ENCODE measurements at regions not wholly inside any gene's neighbourhood (a gene's known extent, or its start where the extent isn't known, plus 50 kb on each side); places are given as distances from the start of the nearest gene placed in this dataset.
"Not testable (repeated sequence)": the region's sequence is repeated elsewhere in the genome, so short reads cannot be mapped to it uniquely, and the experiment has no call there.

DNA sequence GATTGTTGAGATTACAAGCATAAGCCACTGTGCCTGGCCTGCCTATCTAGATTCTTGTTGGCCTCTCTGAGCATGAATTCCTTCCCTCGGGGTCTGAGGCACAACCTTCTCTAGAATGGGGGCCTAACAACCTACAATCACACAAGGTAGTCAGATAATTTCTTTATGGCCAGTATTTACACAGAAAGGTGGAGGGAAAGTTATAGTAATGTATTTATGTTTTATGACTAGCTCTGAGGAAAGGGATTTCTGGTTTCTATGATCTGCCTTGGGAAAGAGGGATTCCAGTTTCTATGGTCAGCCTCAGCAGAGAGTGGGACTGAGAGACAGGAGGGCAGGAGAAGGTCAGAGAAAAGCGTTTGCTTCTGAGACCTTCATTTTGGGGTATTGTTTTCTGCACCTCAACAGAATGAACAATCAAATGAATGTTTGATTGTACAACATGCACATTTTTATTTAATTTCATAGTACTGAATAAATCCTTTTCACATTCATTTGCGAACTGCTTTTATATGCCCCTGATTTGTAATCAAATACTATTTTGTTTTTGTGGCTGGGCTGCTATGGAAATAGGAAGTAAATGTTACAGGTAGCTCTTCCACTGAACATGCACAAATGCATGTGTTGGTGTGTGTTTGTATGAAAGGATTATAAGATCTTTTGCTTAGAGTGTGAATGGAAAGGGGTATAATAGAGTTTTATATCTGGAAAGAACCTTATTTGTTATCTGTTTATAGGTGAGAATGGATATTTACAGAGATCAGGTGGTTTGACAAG is 499.7 kb upstream of the RGS6 start:
- no peak for DNase-seq (ENCODE audit: low spot score)

DNA sequence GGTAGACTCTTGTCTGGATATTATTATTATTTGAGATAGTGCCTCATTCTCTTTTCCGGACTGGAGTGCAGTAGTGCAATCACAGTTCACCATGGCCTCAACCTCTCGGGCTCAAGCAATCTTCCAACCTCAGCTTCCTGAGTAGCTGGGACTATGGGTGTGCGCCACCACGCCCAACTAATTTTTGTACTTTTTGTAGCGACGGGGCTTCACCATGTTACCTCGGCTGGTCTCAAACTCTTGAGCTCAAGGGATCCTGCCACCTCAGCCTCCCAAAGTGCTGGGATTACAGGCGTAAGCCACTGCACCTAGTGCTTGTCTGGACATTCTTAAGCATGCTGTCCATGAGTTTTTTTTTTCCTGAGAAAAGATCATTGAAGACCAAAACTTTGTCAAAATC is 498.9 kb upstream of the RGS6 start:
- DNase-seq (ENCODE audit: low spot score) = no peak

DNA sequence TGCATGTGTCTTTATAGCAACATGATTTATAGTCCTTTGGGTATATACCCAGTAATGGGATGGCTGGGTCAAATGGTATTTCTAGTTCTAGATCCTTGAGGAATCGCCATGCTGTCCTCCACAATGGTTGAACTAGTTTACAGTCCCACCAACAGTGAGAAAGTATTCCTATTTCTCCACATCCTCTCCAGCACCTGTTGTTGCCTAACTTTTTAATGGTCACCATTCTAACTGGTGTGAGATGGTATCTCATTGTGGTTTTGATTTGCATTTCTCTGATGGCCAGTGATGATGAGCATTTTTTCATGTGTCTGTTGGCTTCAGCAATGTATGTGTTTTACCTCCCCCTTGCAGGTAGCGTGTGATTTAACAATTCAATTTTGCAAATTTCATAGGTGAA is 496.6 kb upstream of the RGS6 start:
- not testable (repeated sequence) for DNase-seq (ENCODE audit: low spot score)

DNA sequence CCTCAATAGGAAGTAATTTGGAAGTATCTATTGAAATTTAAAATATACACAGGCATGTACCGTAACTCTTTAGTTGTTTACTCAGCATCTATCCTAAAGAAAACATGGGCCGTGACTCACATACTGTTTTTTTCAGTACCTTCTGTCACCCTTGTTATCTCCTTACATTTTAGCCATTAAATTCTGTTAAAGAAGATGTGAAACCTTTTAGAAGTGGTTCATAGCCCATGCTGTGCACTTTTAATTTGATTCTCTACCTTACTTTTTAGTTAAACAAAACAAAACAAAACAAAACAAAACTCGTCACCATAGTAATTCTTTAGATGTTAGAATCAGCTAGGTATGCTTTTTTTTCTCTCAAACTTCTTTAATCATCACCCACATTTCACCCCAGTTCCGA is 494.4 kb upstream of the RGS6 start:
- no peak for DNase-seq (ENCODE audit: low spot score)

DNA sequence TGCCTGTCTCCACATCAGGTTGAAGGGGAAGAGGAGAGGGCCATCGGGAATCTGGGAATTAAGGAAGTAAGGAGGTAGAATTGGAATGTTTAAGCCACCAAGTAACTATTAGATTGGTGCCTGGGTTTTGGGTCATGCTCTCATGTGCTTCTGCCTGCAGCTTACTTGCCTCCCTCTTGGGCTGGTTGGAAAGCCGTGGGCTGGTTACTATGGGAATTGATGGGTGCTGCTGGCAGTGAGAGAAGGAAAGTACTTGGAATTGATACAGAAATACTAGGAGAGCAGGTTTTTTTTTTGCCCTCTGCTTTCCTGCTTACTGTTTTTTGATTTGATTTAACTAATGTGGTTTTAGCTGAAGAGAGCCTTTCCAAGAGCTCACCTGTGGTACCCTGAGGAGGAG is 493.5 kb upstream of the RGS6 start:
- no peak for DNase-seq (ENCODE audit: low spot score)

DNA sequence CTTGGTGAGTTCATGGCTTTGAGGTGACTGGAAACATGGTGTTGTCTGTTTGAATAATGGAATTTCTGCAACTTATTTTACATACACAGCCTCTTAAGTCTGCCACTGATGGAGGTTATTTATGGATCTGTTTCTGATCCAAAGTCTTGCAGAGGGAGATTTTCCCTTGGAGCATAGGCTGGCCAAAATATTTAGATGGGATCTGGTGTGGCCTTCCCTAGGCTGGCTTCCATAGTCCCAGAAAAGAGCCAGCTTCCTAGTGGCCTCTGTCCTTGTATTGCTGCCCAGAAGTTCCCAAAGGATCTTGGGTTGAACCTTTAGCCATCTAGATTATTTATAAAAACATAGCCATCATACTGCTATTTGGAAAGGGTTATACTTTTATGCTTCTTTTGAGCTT is 491.1 kb upstream of the RGS6 start:
- no peak for DNase-seq (ENCODE audit: low spot score)

DNA sequence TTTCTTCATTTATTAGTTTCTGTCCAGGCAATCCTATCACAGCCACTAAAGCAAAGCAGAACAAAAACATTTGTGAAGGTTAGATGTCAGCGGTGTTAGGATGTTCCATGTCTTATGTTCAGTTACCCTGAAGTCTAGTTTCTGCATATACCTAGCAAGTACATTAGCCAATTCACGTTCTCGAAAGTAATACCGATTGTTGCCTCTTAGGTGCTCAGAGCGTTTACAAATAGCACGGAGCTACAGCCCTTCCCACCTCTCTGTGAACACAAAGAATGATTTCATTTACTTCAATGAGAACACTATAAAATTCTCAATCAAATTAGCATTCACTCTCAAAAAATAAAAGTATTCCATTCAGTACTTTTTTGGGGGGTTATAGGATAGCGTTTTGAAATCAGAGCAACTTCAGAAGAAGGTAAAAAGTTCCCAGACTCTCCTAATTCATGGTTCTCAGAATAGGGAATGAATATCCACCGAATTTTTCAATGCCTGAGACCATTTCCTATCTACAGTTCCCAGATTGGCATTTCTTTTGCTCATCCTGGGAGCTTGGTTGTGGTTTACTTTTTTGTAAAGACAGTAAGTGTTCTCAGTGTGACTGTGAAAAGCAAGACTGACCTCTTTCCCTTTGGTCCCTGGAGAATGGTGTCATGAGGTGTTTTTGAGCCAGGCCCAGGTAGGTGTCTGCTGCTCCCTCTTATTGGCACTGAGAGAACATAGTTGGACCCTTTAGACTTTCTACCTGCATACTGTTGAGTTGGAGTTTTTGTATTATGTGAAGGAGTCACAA is 488.0 kb upstream of the RGS6 start:
- no peak for DNase-seq (ENCODE audit: low spot score)

DNA sequence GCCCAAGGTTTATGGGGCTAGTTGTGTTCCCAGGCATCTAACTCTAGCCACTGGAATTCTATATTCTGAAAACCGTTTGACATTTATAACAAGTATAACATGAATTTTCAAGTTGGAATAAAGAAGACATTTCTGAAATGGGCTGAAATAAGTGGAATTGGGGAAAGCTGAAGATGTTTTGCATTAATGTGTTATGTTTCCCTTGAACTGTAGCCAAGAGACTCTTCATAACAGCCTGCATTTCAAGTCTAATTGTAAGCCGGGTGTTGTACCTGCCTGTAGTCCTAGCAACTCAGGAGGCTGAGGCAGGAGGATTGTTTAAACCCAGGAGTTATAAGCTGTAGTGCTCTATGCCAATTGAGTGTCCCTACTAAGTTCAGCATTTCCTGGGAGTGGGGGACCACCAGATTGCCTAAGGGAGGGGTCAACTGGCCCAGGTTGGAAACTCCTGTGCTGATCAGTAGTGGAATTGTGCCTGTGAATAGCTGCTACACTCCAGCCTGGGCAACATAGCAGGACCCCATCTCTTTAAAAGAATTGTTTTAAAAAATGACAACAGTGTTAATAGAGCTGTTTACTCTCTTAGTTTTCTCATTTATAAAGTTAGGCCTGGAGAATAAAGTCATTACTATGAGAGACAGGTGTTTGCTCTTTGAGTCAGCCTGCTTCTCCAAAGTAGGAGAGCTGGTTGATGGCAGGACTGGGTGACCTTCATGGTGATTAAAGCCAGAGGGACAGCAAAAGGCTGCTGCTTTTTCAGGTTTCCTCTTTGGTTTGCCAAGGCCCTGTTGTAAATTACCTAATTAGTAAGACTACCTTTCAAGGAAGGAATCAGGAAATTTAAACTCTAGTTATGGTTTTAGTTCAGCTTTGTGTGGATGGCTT is 483.6 kb upstream of the RGS6 start:
- DNase-seq (ENCODE audit: low spot score) = no peak

DNA sequence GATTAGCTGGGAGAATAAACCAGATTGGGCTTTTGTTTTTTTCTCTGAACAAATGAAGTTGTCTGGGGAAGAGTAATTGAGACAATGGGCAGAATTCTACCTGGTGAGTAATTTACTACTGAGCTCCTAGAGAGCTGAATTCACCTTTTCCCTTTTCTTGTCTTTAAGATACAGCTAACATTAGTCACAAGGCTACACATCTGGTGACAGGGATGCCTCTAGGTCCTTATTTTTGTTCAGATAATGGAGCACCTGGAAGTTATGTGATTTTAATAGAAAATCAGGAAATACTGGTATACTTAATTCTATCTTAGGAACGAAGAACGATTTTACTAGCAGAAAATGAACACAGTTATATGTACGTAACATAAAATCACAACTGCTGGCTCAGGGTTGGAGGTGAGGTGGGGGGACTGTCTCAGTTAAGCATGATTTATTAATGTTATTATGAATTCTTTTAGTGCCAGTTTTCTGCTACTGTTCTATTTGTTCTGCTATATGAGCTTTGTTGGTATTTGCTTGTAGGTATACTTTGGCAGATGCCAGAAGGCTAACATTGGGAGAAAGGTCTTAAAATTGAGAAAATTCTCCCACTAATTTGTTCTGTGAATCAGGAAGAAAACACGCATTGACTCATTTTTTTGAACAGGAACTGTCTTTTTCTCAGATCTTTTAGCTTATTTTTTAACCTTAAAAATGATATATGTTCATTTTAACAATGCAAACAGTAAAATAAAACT is 482.7 kb upstream of the RGS6 start:
- DNase-seq (ENCODE audit: low spot score) = no peak

DNA sequence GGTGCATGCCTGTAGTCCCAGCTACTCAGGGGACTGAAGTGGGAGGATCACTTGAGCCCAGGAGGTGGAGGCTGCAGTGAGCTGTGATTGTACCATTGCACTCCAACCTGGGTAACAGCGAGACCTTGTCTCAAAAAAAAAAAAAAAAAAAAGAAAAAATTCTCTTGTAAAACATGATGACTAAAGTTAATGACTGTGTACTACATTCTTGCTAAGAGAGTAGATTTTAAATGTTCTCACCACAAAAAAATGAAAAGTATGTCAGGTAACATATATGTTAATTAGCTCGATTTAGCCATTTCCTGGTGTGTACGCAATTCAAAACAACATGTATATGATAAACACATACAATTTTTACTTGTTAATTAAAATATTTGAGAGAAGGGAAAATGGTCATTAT is 480.7 kb upstream of the RGS6 start:
- DNase-seq (ENCODE audit: low spot score) = no peak

DNA sequence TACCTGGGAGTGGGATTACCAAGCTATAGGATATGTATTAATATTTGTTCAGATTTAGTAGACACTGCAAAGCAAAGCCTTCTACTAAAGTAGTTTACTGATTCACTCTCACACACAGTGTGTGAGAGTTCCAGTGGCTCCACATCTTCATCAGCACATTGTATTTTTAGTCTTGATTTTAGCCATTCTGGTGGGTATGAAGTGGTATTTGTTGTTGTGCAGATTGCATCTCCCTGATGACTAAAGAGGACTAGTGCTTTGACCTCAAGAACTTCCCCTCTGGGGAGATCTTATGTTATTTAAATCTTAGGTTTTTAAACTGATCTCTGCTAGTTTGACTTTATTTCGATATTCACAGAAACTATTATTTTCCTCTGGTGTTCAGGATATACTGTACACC is 479.7 kb upstream of the RGS6 start:
- no peak for DNase-seq (ENCODE audit: low spot score)

DNA sequence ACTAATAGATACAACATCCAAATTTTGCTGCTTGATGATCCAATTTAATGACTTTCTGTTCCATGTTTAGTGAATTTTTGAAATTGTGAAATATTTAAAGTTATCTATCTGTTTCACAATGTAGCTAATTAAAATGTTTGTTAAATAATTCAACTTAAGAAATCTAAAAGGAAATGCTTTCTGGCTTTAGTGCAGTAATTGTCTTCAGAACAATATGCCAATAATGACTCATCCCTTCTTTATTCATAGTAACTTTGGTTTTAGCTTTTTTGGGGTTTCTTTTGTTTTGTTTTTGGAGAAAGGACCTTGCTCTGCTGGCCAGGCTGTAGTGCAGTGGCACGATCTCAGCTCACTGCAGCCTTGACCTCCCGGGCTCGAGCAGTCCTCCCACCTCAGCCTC is 479.2 kb upstream of the RGS6 start:
- no peak for DNase-seq (ENCODE audit: low spot score)

DNA sequence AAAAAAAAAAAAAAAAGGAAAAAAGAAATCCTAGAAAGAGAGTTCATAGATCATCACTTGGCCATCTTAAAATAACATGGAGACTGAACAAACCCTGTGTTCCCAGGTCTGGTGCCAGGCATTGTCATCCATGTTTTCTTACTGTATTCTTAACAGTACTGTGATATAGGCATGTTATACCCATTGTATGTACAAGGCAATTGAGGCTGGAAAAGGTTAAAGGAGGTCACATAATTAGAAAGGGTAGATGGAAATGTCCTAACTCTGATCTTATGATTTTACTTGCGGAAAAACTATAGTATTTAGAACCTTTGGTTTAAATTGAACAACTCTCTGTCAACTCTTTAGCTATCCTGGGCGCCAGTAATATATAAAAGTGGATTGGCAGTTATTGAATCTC is 478.2 kb upstream of the RGS6 start:
- no peak for DNase-seq (ENCODE audit: low spot score)

DNA sequence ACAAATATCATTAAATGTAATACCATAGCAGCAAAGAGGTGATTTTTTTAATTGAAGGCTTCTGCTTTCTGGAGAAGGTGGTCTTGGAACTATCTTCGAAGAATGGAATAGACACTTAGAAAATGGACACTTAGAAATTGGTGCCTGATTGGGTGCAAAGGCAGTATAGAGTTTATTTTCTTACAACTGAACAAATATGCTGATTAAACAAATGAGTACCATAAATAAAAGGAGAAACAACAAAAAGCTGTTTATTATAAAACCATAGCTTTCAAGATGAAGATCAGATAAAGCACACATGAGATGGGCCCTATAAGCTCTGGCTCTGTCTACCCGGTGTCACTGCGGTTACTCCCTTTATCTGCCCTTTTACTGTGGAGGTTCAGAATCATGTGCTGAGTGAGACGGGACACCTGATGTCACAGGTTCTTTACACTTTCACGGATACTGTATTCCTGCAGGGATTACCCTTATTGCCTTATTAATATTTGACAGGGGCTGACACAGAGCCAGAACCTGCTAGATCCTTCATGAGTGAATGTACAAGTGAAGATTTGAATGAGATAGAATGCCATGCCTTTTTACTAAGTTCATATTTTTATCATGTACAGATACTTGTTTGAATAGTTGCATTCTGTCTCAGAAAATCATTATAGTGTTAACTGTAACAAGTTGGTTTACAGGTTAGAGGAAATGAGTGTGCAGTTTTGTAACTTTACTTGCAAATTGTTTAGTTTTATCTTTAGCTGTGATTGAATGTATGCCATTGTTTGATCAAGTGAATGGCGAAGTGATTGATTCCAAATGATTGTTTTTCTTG is 477.5 kb upstream of the RGS6 start:
- no peak for DNase-seq (ENCODE audit: low spot score)

DNA sequence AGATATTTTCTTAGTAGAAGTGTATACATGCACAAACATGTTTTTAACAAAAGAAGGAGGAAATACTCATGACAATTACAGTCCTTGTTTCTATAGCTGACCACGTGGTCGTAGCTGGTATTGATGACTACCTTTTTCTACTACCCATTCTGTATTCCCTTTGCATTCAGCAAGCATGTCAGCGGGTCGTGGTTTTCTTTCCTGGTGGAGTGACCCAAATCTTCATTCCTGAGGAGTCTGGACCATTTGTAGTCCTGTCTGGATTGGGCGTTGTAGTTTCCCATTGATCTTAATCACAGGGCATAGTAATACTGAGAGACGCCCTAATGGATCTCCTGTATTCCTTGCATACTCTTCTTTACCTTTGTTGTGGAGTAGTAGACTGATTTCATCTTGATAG is 472.1 kb upstream of the RGS6 start:
- no peak for DNase-seq (ENCODE audit: low spot score)

DNA sequence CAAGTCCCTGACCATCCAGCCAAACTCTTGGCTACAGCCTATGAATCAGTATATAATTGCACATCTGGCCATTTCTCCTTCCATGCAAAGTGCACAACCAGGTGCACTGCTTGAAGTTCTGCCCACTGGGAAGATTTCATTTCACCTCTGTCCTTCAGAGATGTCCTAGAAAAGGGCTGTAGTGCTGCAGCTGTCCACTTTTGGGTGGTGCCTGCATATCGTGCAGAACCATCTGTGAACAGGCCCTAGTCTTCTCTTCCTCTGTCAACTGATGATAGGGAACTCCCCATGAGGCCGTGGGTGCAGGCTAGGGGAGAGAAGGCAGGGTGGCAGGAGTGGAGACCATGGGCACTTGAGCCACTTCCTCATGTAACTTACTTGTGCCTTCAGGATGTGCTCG is 470.6 kb upstream of the RGS6 start:
- not testable (repeated sequence) for DNase-seq (ENCODE audit: low spot score)

DNA sequence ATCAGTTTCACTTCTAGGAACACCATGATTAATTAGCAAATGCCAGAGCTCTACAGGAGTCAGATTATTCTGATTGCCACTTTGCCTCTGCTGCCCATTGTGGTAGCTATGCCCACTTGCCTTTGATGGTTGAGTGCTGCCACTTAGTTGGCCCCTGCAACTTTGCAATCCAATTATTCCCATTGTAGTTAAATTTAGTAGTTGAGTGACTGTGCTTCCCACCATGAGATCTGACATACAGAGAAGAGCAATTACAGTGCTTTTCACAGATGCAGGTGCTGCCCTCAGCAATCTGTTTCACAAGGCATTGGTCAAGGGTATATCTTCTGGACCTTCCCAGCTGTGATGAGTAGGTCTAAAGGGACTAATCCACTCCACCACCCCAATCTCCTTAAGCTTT is 468.4 kb upstream of the RGS6 start:
- DNase-seq (ENCODE audit: low spot score) = no peak

DNA sequence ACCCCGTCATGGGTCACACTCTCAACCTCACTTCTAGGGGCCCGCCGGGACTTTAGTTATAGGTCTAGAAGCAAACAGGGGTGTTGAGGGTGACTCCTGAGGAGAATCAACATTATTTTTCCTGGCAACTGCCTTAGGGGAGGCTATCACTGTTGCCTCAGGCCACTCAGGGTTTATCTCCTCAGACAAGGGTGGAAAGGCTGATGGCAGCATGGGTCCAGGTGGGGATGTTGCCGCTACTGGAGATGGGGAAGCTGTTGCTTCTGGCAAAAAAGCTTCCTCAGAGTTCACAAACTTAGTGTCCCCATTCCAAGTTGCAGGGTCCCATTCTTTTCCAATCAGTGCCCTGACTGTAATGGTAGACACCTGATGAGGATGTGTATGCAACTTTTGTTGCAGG is 467.4 kb upstream of the RGS6 start:
- no peak for DNase-seq (ENCODE audit: low spot score)

DNA sequence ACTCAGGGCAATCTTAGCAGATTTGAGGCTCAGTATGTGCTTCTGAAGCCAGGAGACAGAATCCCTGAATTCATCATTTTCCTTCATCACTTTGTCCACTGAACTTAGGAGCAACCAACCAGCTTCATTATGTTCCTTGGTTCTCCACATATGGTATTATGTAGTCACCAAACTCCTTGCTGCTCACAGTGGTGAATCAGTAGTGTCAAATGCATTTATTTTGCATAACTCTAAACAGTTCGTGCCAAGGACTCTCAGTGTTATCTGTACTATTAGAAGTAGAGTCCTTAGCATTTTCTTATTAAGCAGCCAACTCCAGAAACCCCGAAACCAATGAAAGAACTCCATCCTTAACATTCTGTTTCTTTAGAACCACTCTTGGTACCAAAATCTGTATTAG is 466.9 kb upstream of the RGS6 start:
- DNase-seq (ENCODE audit: low spot score) = no peak

DNA sequence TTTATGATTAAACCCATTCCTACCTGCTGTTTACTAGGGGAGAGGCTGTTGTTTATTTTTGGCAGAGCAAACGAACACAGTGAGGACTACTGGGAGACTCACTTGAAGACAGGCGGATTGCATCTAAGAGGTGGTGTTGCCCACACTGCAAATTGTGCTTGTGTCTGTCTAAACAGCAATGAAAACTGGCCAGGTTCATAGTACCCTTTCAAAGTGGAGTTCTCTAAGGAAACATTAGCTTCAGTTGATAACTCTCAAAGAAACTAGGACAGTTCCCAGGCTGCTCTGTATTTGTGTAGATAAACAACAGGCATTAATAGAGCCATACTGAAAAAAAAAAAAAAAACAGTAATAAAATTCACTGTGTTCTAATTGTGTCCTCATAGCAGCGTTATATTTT is 466.0 kb upstream of the RGS6 start:
- DNase-seq (ENCODE audit: low spot score) = no peak

DNA sequence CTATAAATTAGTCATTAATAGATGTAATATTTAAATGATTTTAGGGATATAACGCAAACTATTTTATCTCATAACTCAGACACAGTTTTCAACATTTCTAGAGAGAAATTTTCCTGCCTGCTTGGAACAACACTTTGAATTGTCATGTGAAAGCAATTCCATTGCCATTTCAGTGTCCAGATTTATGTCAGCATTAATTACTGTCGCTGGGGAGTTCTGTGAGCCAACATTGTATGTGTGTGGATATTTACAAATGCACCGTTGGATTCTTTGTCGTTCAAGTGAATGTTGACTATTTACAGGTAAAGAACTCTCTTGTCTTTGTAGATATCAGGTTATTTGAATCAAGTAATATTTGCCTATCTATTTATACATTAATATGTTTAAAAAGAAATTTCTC is 465.3 kb upstream of the RGS6 start:
- DNase-seq (ENCODE audit: low spot score) = no peak

Measured in AG08396 (cell line).